ENCODE measurements at regions not wholly inside any gene's neighbourhood (a gene's known extent, or its start where the extent isn't known, plus 50 kb on each side); places are given as distances from the start of the nearest gene placed in this dataset.
"Not testable (repeated sequence)": the region's sequence is repeated elsewhere in the genome, so short reads cannot be mapped to it uniquely, and the experiment has no call there.

GRCh38 chr3:26068890-26069289, 279.0 kb downstream of the OXSM start:
- no peak for DNase-seq (ENCODE audit: low read depth)

GRCh38 chr3:26070854-26071253, 281.0 kb downstream of the OXSM start:
- DNase-seq (ENCODE audit: low read depth) = no peak

GRCh38 chr3:26074080-26074479, 284.2 kb downstream of the OXSM start:
- no peak for DNase-seq (ENCODE audit: low read depth)

- no peak for DNase-seq (ENCODE audit: low read depth)
Observed at GRCh38 chr3:26078539-26078938, 288.6 kb downstream of the OXSM start.

GRCh38 chr3:26081166-26081565, 291.3 kb downstream of the OXSM start:
- DNase-seq (ENCODE audit: low read depth) = peak; percentile 39

GRCh38 chr3:26081806-26082205, 291.9 kb downstream of the OXSM start:
- no peak for DNase-seq (ENCODE audit: low read depth)

GRCh38 chr3:26082911-26083310, 293.0 kb downstream of the OXSM start:
- no peak for DNase-seq (ENCODE audit: low read depth)

GRCh38 chr3:26084629-26085028, 294.7 kb downstream of the OXSM start:
- DNase-seq (ENCODE audit: low read depth) = no peak

- no peak for DNase-seq (ENCODE audit: low read depth)
Observed at GRCh38 chr3:26087751-26088150, 297.9 kb downstream of the OXSM start.

- DNase-seq (ENCODE audit: low read depth) = no peak
Observed at GRCh38 chr3:26089249-26089648, 299.4 kb downstream of the OXSM start.

- no peak for DNase-seq (ENCODE audit: low read depth)
Observed at GRCh38 chr3:26090589-26090988, 300.7 kb downstream of the OXSM start.

GRCh38 chr3:26091096-26091495, 301.2 kb downstream of the OXSM start:
- no peak for DNase-seq (ENCODE audit: low read depth)

GRCh38 chr3:26091626-26092025, 301.7 kb downstream of the OXSM start:
- DNase-seq (ENCODE audit: low read depth) = no peak

- DNase-seq (ENCODE audit: low read depth) = not testable (repeated sequence)
Observed at GRCh38 chr3:26097111-26097510, 307.2 kb downstream of the OXSM start.

- DNase-seq (ENCODE audit: low read depth) = no peak
Observed at GRCh38 chr3:26099692-26100091, 309.8 kb downstream of the OXSM start.

- no peak for DNase-seq (ENCODE audit: low read depth)
Observed at GRCh38 chr3:26100176-26100575, 310.3 kb downstream of the OXSM start.

- DNase-seq (ENCODE audit: low read depth) = no peak
Observed at GRCh38 chr3:26102376-26102775, 312.5 kb downstream of the OXSM start.

- DNase-seq (ENCODE audit: low read depth) = peak; percentile 80
Observed at GRCh38 chr3:26104851-26105251, 315.0 kb downstream of the OXSM start.

GRCh38 chr3:26105261-26105660, 315.4 kb downstream of the OXSM start:
- no peak for DNase-seq (ENCODE audit: low read depth)

- DNase-seq (ENCODE audit: low read depth) = no peak
Observed at GRCh38 chr3:26106228-26106627, 316.3 kb downstream of the OXSM start.

- DNase-seq (ENCODE audit: low read depth) = no peak
Observed at GRCh38 chr3:26108846-26109489, 319.1 kb downstream of the OXSM start.

GRCh38 chr3:26114851-26115250, 325.0 kb downstream of the OXSM start:
- DNase-seq (ENCODE audit: low read depth) = no peak

- no peak for DNase-seq (ENCODE audit: low read depth)
Observed at GRCh38 chr3:26118165-26118564, 328.3 kb downstream of the OXSM start.

GRCh38 chr3:26132942-26133341, 343.1 kb downstream of the OXSM start:
- DNase-seq (ENCODE audit: low read depth) = no peak
